ENCODE measurements at regions not wholly inside any gene's neighbourhood (a gene's known extent, or its start where the extent isn't known, plus 50 kb on each side); places are given as distances from the start of the nearest gene placed in this dataset.
A peak's percentile ranks its signal among the peaks of the same experiment; 100 is the strongest.
"Not testable (repeated sequence)": the region's sequence is repeated elsewhere in the genome, so short reads cannot be mapped to it uniquely, and the experiment has no call there.

GRCh38 chr3:110620118-110620517 is 451.5 kb upstream of the NECTIN3 start:
- intact Hi-C loops (cut with micrococcal nuclease), result no loop called here
- Mint-ChIP-seq H3K9me3 (peaks cover 0 to 3% (median 0%) of the 10 kb centered on the region in 8 donors), H3K27me3 (peaks cover 0 to 2% of the 10 kb centered on the region in 2 donors), H3K27ac (no peak overlapping the region), H3K4me3 (no peak overlapping the region), H3K36me3 (no peaks in the 10 kb centered on the region), H3K4me1 (peaks cover under 1 to 6% (median 3%) of the 10 kb centered on the region in 4 donors)
- ChIA-PET POLR2A (ENCODE audit: partially characterized antibody) (no interaction called here), CTCF (ENCODE audit: partially characterized antibody) (no interaction called here)
- H3K4me3 ChIP-seq (ENCODE audit: low read length in 2 of 2), result no peak overlapping the region
- DNase-seq, result no peak
- H3K4me1 ChIP-seq (ENCODE audit: insufficient read depth, low read length), result peaks cover 3% of the 10 kb centered on the region
- no peaks in the 10 kb centered on the region for H3K27me3 ChIP-seq (ENCODE audit: insufficient read depth, low read length)
- no peaks in the 10 kb centered on the region for H3K9me3 ChIP-seq (ENCODE audit: control insufficient read depth in 1 of 2, low read length in 2 of 2)
- no peak overlapping the region for H3K27ac ChIP-seq (ENCODE audit: low read depth, low read length)
- no peaks in the 10 kb centered on the region for H3K36me3 ChIP-seq (ENCODE audit: insufficient read depth, low read length)

- Histone ChIP-seq H3K9me3 (ENCODE audit: control insufficient read depth in 1 of 2, low read length in 2 of 2) (no peaks in the 10 kb centered on the region), H3K36me3 (ENCODE audit: insufficient read depth, low read length) (no peaks in the 10 kb centered on the region), H3K27ac (ENCODE audit: low read depth, low read length) (no peak overlapping the region), H3K4me3 (ENCODE audit: low read length in 2 of 2) (no peak overlapping the region), H3K27me3 (ENCODE audit: insufficient read depth, low read length) (no peaks in the 10 kb centered on the region), H3K4me1 (ENCODE audit: insufficient read depth, low read length) (peaks cover 13% of the 10 kb centered on the region)
- intact Hi-C loops (cut with micrococcal nuclease), result no loop called here
- ChIA-PET POLR2A (ENCODE audit: partially characterized antibody) (no interaction called here), CTCF (ENCODE audit: partially characterized antibody) (interaction anchor here (1.4 kb wide), 1 partner anchor 457 kb away, joined by 3 read pairs; no protein-coding TSS in a partner anchor)
- H3K27me3 Mint-ChIP-seq, result no peaks in the 10 kb centered on the region
- peak overlapping the region in 1 of 7 donors; percentile 6 for H3K27ac Mint-ChIP-seq
- H3K9me3 Mint-ChIP-seq, result peaks cover 0 to 2% (median 0%) of the 10 kb centered on the region in 8 donors
- H3K4me3 Mint-ChIP-seq, result no peak overlapping the region
- H3K36me3 Mint-ChIP-seq, result no peaks in the 10 kb centered on the region
- peaks cover 13 to 37% (median 24%) of the 10 kb centered on the region in 4 donors for H3K4me1 Mint-ChIP-seq
- DNase-seq, result peak in 1 of 5 donors; percentile 2
Observed at GRCh38 chr3:110623571-110623970, 448.0 kb upstream of the NECTIN3 start.

- intact Hi-C loops (cut with micrococcal nuclease), result no loop called here
- no peak overlapping the region for H3K27ac Mint-ChIP-seq
- no peak for DNase-seq
- Histone ChIP-seq H3K36me3 (ENCODE audit: insufficient read depth, low read length) (no peaks in the 10 kb centered on the region), H3K27ac (ENCODE audit: low read depth, low read length) (no peak overlapping the region), H3K4me1 (ENCODE audit: insufficient read depth, low read length) (peaks cover 13% of the 10 kb centered on the region), H3K9me3 (ENCODE audit: control insufficient read depth in 1 of 2, low read length in 2 of 2) (no peaks in the 10 kb centered on the region), H3K27me3 (ENCODE audit: insufficient read depth, low read length) (no peaks in the 10 kb centered on the region), H3K4me3 (ENCODE audit: low read length in 2 of 2) (no peak overlapping the region)
- peaks cover 13 to 44% (median 27%) of the 10 kb centered on the region in 4 donors for H3K4me1 Mint-ChIP-seq
- CTCF ChIA-PET (ENCODE audit: partially characterized antibody), result interaction anchor here (1.4 kb wide), 1 partner anchor 456 kb away, joined by 3 read pairs; no protein-coding TSS in a partner anchor
- H3K36me3 Mint-ChIP-seq, result no peaks in the 10 kb centered on the region
- H3K4me3 Mint-ChIP-seq, result no peak overlapping the region
- peaks cover 0 to 2% (median 0%) of the 10 kb centered on the region in 8 donors for H3K9me3 Mint-ChIP-seq
- POLR2A ChIA-PET (ENCODE audit: partially characterized antibody), result no interaction called here
- no peaks in the 10 kb centered on the region for H3K27me3 Mint-ChIP-seq
Observed at GRCh38 chr3:110624576-110624975, 447.0 kb upstream of the NECTIN3 start.

- Mint-ChIP-seq H3K9me3 (no peaks in the 10 kb centered on the region), H3K27ac (peak overlapping the region in 2 of 7 donors; percentile 8 to 48)
Observed at GRCh38 chr3:110625201-110625747, 446.3 kb upstream of the NECTIN3 start.

GRCh38 chr3:110626652-110627111 is 444.9 kb upstream of the NECTIN3 start:
- intact Hi-C loops (cut with micrococcal nuclease); H3K36me3 Mint-ChIP-seq; H3K27ac ChIP-seq (ENCODE audit: low read depth, low read length); H3K36me3 ChIP-seq (ENCODE audit: insufficient read depth, low read length); H3K27me3 Mint-ChIP-seq; H3K9me3 Mint-ChIP-seq; H3K27me3 ChIP-seq (ENCODE audit: insufficient read depth, low read length); POLR2A ChIA-PET (ENCODE audit: partially characterized antibody); H3K9me3 ChIP-seq (ENCODE audit: control insufficient read depth in 1 of 2, low read length in 2 of 2); H3K4me3 ChIP-seq (ENCODE audit: low read length in 2 of 2); CTCF ChIA-PET (ENCODE audit: partially characterized antibody): not testable (repeated sequence)
- peaks cover 13% of the 10 kb centered on the region for H3K4me1 ChIP-seq (ENCODE audit: insufficient read depth, low read length)
- H3K4me1 Mint-ChIP-seq, result peaks cover 13 to 44% (median 27%) of the 10 kb centered on the region in 4 donors
- peak in 4 of 5 donors; percentile 11 to 29 (median 17) for DNase-seq
- peak overlapping the region; percentile 59 to 80 (median 75) for H3K4me3 Mint-ChIP-seq
- peak overlapping the region in 6 of 7 donors; percentile 5 to 88 (median 70) for H3K27ac Mint-ChIP-seq

More at GRCh38 chr3:110625201-110625747, 446.3 kb upstream of the NECTIN3 start:
- peak overlapping the region in 1 of 8 donors; percentile 36 for H3K4me3 Mint-ChIP-seq
- no peaks in the 10 kb centered on the region for H3K36me3 Mint-ChIP-seq
- Histone ChIP-seq H3K4me1 (ENCODE audit: insufficient read depth, low read length) (peaks cover 13% of the 10 kb centered on the region), H3K27me3 (ENCODE audit: insufficient read depth, low read length) (no peaks in the 10 kb centered on the region), H3K4me3 (ENCODE audit: low read length in 2 of 2) (no peak overlapping the region), H3K27ac (ENCODE audit: low read depth, low read length) (no peak overlapping the region), H3K36me3 (ENCODE audit: insufficient read depth, low read length) (no peaks in the 10 kb centered on the region), H3K9me3 (ENCODE audit: control insufficient read depth in 1 of 2, low read length in 2 of 2) (no peaks in the 10 kb centered on the region)
- CTCF ChIA-PET (ENCODE audit: partially characterized antibody), result no interaction called here
- DNase-seq, result no peak
- H3K4me1 Mint-ChIP-seq, result peaks cover 13 to 44% (median 27%) of the 10 kb centered on the region in 4 donors
- POLR2A ChIA-PET (ENCODE audit: partially characterized antibody), result no interaction called here
- intact Hi-C loops (cut with micrococcal nuclease), result no loop called here
- no peaks in the 10 kb centered on the region for H3K27me3 Mint-ChIP-seq

- intact Hi-C loops (cut with micrococcal nuclease), result no loop called here
- peak overlapping the region in 2 of 7 donors; percentile 37 to 62 for H3K27ac Mint-ChIP-seq
Observed at GRCh38 chr3:110628650-110629301, 442.8 kb upstream of the NECTIN3 start.

GRCh38 chr3:110629917-110630316 is 441.7 kb upstream of the NECTIN3 start:
- intact Hi-C loops (cut with micrococcal nuclease), result no loop called here
- Histone ChIP-seq H3K4me3 (ENCODE audit: low read length in 2 of 2) (no peak overlapping the region), H3K36me3 (ENCODE audit: insufficient read depth, low read length) (no peaks in the 10 kb centered on the region), H3K4me1 (ENCODE audit: insufficient read depth, low read length) (peaks cover 9% of the 10 kb centered on the region), H3K27me3 (ENCODE audit: insufficient read depth, low read length) (no peaks in the 10 kb centered on the region), H3K27ac (ENCODE audit: low read depth, low read length) (no peak overlapping the region), H3K9me3 (ENCODE audit: control insufficient read depth in 1 of 2, low read length in 2 of 2) (no peaks in the 10 kb centered on the region)
- peaks cover 11 to 39% (median 25%) of the 10 kb centered on the region in 4 donors for H3K4me1 Mint-ChIP-seq
- no peaks in the 10 kb centered on the region for H3K27me3 Mint-ChIP-seq
- peaks cover 0 to 2% (median 0%) of the 10 kb centered on the region in 8 donors for H3K9me3 Mint-ChIP-seq
- no peak overlapping the region for H3K27ac Mint-ChIP-seq
- no peak for DNase-seq
- H3K4me3 Mint-ChIP-seq, result no peak overlapping the region
- no peaks in the 10 kb centered on the region for H3K36me3 Mint-ChIP-seq
- ChIA-PET POLR2A (ENCODE audit: partially characterized antibody) (no interaction called here), CTCF (ENCODE audit: partially characterized antibody) (interaction anchor here (1.8 kb wide), 1 partner anchor 15 kb away, joined by 5 read pairs; no protein-coding TSS in a partner anchor)

More at GRCh38 chr3:110628650-110629301, 442.8 kb upstream of the NECTIN3 start:
- peaks cover 11 to 44% (median 25%) of the 10 kb centered on the region in 4 donors for H3K4me1 Mint-ChIP-seq
- no peaks in the 10 kb centered on the region for H3K27me3 Mint-ChIP-seq
- H3K9me3 ChIP-seq (ENCODE audit: control insufficient read depth in 1 of 2, low read length in 2 of 2), result no peaks in the 10 kb centered on the region
- no peak for DNase-seq
- H3K4me1 ChIP-seq (ENCODE audit: insufficient read depth, low read length), result peaks cover 9% of the 10 kb centered on the region
- H3K27me3 ChIP-seq (ENCODE audit: insufficient read depth, low read length), result no peaks in the 10 kb centered on the region
- no peaks in the 10 kb centered on the region for H3K36me3 Mint-ChIP-seq
- CTCF ChIA-PET (ENCODE audit: partially characterized antibody), result interaction anchor here (1.8 kb wide), 1 partner anchor 14 kb away, joined by 5 read pairs; no protein-coding TSS in a partner anchor
- POLR2A ChIA-PET (ENCODE audit: partially characterized antibody), result no interaction called here
- peaks cover 0 to 2% (median 0%) of the 10 kb centered on the region in 8 donors for H3K9me3 Mint-ChIP-seq
- H3K4me3 Mint-ChIP-seq, result peak overlapping the region in 7 of 8 donors; percentile 32 to 80 (median 63)
- no peak overlapping the region for H3K27ac ChIP-seq (ENCODE audit: low read depth, low read length)
- no peak overlapping the region for H3K4me3 ChIP-seq (ENCODE audit: low read length in 2 of 2)
- no peaks in the 10 kb centered on the region for H3K36me3 ChIP-seq (ENCODE audit: insufficient read depth, low read length)

Measured in CD4-positive, alpha-beta memory T cell (primary cell).